ENCODE measurements at regions not wholly inside any gene's neighbourhood (a gene's known extent, or its start where the extent isn't known, plus 50 kb on each side); places are given as distances from the start of the nearest gene placed in this dataset.

DNA sequence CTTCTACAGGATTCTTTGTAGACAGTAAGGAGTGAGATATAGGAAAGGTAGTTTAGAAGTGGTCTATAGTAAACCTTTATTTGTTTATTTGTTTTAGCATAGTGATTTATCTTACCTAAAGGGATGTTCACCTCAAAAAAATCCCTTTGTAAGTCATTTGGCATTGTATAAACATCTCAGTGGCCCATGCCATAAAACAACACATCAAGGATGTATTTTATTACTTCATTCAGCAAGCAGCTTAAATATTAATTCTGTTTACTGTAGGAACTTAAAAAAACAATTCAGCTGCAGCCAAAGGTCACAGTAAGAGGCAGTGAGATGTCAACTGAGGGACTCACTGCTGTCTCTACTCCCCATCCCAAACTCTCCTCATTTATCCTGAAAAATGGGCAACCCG lies 452.7 kb downstream of the HINT1 start:
- Histone ChIP-seq H3K4me3 (ENCODE audit: low read depth in 2 of 2, low read length in 1 of 2) (no peak overlapping the region), H3F3A (replicated peaks; ENCODE audit: insufficient read depth) (no peaks in the 10 kb centered on the region), H2AFZ (ENCODE audit: low read depth) (no peak overlapping the region), H3K36me3 (replicated peaks in 1 of 2; ENCODE audit: control insufficient read depth in 1 of 2, insufficient read depth in 2 of 2, low read length in 1 of 2) (no peaks in the 10 kb centered on the region), H3K79me2 (ENCODE audit: insufficient read depth) (no peaks in the 10 kb centered on the region), H3K27ac (ENCODE audit: low read depth in 2 of 2, low read length in 1 of 2) (no peak overlapping the region), H3K27me3 (ENCODE audit: insufficient read depth) (peaks cover 5% of the 10 kb centered on the region; the same call in 1 of the 2 replicates), H3K9ac (no peak overlapping the region), H4K20me1 (ENCODE audit: insufficient read depth) (no peaks in the 10 kb centered on the region), H3K9me3 (no peaks in the 10 kb centered on the region), H3K9me2 (no peaks in the 10 kb centered on the region), H3K4me2 (no peak overlapping the region), H3K4me1 (ENCODE audit: control insufficient read depth in 1 of 2, insufficient read depth in 2 of 2, low read depth in 1 of 2, low read length in 1 of 2) (no peaks in the 10 kb centered on the region)
- POLR2A ChIA-PET: no interaction called here
- CTCF ChIA-PET: no interaction called here
- WGBS (ENCODE audit: low lambda C conversion rate): 5% methylated on average over 1 of the region's 1 CpG
- no peak for TF ChIP-seq NFIC (IDR thresholded peaks at IDR 0.05; ENCODE audit: borderline replicate concordance)
- no peak for TF ChIP-seq ELF1 (IDR thresholded peaks at IDR 0.05)
- TF ChIP-seq, protein P1, sequence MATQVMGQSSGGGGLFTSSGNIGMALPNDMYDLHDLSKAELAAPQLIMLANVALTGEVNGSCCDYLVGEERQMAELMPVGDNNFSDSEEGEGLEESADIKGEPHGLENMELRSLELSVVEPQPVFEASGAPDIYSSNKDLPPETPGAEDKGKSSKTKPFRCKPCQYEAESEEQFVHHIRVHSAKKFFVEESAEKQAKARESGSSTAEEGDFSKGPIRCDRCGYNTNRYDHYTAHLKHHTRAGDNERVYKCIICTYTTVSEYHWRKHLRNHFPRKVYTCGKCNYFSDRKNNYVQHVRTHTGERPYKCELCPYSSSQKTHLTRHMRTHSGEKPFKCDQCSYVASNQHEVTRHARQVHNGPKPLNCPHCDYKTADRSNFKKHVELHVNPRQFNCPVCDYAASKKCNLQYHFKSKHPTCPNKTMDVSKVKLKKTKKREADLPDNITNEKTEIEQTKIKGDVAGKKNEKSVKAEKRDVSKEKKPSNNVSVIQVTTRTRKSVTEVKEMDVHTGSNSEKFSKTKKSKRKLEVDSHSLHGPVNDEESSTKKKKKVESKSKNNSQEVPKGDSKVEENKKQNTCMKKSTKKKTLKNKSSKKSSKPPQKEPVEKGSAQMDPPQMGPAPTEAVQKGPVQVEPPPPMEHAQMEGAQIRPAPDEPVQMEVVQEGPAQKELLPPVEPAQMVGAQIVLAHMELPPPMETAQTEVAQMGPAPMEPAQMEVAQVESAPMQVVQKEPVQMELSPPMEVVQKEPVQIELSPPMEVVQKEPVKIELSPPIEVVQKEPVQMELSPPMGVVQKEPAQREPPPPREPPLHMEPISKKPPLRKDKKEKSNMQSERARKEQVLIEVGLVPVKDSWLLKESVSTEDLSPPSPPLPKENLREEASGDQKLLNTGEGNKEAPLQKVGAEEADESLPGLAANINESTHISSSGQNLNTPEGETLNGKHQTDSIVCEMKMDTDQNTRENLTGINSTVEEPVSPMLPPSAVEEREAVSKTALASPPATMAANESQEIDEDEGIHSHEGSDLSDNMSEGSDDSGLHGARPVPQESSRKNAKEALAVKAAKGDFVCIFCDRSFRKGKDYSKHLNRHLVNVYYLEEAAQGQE (IDR thresholded peaks at IDR 0.05; ENCODE audit: low read depth, low read length): no peak
- TF ChIP-seq NRF1 (IDR thresholded peaks at IDR 0.05; ENCODE audit: low read depth, low read length): no peak
- no peak for TF ChIP-seq GABPA (IDR thresholded peaks at IDR 0.05; ENCODE audit: low read depth)
- TF ChIP-seq, protein P2, sequence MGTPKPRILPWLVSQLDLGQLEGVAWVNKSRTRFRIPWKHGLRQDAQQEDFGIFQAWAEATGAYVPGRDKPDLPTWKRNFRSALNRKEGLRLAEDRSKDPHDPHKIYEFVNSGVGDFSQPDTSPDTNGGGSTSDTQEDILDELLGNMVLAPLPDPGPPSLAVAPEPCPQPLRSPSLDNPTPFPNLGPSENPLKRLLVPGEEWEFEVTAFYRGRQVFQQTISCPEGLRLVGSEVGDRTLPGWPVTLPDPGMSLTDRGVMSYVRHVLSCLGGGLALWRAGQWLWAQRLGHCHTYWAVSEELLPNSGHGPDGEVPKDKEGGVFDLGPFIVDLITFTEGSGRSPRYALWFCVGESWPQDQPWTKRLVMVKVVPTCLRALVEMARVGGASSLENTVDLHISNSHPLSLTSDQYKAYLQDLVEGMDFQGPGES (IDR thresholded peaks at IDR 0.05; ENCODE audit: low read depth, low read length): no peak
- no peak for TF ChIP-seq FOXM1 (IDR thresholded peaks at IDR 0.05; ENCODE audit: low read depth)
- TF ChIP-seq, protein P3, sequence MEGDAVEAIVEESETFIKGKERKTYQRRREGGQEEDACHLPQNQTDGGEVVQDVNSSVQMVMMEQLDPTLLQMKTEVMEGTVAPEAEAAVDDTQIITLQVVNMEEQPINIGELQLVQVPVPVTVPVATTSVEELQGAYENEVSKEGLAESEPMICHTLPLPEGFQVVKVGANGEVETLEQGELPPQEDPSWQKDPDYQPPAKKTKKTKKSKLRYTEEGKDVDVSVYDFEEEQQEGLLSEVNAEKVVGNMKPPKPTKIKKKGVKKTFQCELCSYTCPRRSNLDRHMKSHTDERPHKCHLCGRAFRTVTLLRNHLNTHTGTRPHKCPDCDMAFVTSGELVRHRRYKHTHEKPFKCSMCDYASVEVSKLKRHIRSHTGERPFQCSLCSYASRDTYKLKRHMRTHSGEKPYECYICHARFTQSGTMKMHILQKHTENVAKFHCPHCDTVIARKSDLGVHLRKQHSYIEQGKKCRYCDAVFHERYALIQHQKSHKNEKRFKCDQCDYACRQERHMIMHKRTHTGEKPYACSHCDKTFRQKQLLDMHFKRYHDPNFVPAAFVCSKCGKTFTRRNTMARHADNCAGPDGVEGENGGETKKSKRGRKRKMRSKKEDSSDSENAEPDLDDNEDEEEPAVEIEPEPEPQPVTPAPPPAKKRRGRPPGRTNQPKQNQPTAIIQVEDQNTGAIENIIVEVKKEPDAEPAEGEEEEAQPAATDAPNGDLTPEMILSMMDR (IDR thresholded peaks at IDR 0.05): no peak
- TF ChIP-seq MEF2A (IDR thresholded peaks at IDR 0.05; ENCODE audit: borderline replicate concordance, low read depth): no peak
- no peak for TF ChIP-seq YY1 (IDR thresholded peaks at IDR 0.05; ENCODE audit: low read depth)
- no peak for TF ChIP-seq FOSL2 (IDR thresholded peaks at IDR 0.05; ENCODE audit: borderline replicate concordance, low read depth)
- no peak for TF ChIP-seq TAF1 (IDR thresholded peaks at IDR 0.05; ENCODE audit: borderline replicate concordance, low read depth, low read length)
- TF ChIP-seq, protein P4, sequence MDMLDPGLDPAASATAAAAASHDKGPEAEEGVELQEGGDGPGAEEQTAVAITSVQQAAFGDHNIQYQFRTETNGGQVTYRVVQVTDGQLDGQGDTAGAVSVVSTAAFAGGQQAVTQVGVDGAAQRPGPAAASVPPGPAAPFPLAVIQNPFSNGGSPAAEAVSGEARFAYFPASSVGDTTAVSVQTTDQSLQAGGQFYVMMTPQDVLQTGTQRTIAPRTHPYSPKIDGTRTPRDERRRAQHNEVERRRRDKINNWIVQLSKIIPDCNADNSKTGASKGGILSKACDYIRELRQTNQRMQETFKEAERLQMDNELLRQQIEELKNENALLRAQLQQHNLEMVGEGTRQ (IDR thresholded peaks at IDR 0.05; ENCODE audit: borderline replicate concordance, low read depth, low read length): no peak
- TF ChIP-seq CHD2 (IDR thresholded peaks at IDR 0.05; ENCODE audit: low read length, partially characterized antibody): no peak
- no peak for TF ChIP-seq RCOR1 (IDR thresholded peaks at IDR 0.05; ENCODE audit: low read length)
- no peak for TF ChIP-seq TEAD4 (IDR thresholded peaks at IDR 0.05; ENCODE audit: borderline replicate concordance, insufficient read depth)
- TF ChIP-seq RAD21 (IDR thresholded peaks at IDR 0.05; ENCODE audit: low read length): no peak
- TF ChIP-seq TCF12 (IDR thresholded peaks at IDR 0.05): no peak
- no peak for TF ChIP-seq RXRA (IDR thresholded peaks at IDR 0.05; ENCODE audit: borderline replicate concordance, low read depth)
- no peak for DNase-seq
